ENCODE measurements at regions not wholly inside any gene's neighbourhood (a gene's known extent, or its start where the extent isn't known, plus 50 kb on each side); places are given as distances from the start of the nearest gene placed in this dataset.

DNA sequence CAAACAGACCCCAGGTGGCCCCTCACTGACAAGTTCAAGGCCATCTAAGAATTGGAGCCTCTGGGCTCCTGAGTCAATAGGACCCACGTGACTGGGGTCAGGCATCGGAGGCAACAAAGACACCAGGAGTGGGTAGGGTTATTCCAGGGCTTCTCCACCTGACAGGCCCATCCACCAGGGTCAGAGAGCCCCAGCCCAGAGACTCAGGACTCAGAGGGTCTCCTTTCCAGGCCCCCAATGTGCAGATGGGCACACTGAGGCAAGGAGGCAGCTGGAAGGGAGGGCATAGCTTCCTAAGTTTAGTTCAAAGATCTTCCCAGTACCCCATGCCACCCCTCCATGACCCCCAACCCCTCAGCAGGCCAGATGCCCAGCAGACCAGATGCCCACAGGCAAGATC is 388.6 kb downstream of the MATN1 start:
- Mint-ChIP-seq H3K27ac (no peak overlapping the region), H3K4me1 (no peaks in the 10 kb centered on the region)

DNA sequence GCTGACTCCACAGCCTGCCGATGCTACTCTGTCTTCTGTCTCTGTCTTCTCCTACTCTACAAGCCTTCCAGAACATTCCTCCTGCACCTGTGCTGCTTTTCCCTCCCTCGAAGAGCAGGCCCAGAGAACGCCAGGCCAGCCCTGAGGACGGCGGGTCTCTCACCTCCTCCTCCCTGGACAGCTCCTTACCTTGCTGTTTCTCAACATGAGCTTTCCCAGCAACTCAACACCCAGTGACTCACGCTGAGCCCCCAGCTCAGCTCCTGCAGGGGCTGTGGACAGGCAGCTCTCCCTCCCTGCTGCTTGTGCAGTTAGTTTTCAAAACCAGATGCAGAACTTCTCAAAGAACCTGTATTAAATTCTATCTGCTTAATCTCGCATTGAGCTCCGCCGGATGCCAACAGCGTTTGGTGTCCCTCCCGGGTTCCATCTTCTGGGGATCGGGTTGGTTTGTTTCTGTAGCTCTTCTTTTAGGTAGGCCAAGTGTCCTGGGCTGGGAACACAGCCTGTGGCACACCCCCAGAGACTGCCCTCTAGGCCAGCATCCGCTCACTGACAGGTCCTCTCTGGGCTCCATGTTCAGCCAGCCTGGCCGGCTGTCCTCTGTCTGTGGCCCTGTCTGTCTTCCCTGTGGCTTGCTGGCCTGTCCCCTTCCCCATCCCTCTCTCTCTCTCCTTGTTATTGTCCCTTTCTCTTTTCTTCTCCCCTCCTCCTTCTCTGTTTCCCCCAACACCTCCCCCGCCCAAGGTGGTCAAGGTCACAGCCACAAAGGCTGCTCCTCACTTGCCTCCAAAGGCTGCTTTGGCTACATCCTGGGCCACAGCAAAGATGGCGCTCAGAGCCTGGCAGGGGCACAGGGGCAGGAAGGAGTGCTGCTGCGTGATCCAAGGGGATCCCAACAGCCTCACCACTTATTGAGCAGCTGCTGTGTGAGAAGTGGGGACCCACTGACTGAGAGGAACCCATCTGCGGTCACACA is 391.0 kb downstream of the MATN1 start:
- no peak overlapping the region for H3K4me3 Mint-ChIP-seq
- no peaks in the 10 kb centered on the region for H3K4me1 Mint-ChIP-seq
- H3K9me3 Mint-ChIP-seq: no peaks in the 10 kb centered on the region
- ChIA-PET CTCF (no interaction called here), POLR2A (no interaction called here)
- no peak for DNase-seq
- no peak overlapping the region for H3K27ac Mint-ChIP-seq
- H3K27me3 Mint-ChIP-seq: no peaks in the 10 kb centered on the region
- no peaks in the 10 kb centered on the region for H3K36me3 Mint-ChIP-seq (ENCODE audit: low read depth)

More for the DNA sequence above, 388.6 kb downstream of the MATN1 start:
- POLR2A ChIA-PET: no interaction called here
- CTCF ChIA-PET: no interaction called here
- H3K9me3 Mint-ChIP-seq: no peaks in the 10 kb centered on the region
- no peaks in the 10 kb centered on the region for H3K36me3 Mint-ChIP-seq (ENCODE audit: low read depth)
- DNase-seq: no peak
- H3K4me3 Mint-ChIP-seq: no peak overlapping the region
- H3K27me3 Mint-ChIP-seq: no peaks in the 10 kb centered on the region

DNA sequence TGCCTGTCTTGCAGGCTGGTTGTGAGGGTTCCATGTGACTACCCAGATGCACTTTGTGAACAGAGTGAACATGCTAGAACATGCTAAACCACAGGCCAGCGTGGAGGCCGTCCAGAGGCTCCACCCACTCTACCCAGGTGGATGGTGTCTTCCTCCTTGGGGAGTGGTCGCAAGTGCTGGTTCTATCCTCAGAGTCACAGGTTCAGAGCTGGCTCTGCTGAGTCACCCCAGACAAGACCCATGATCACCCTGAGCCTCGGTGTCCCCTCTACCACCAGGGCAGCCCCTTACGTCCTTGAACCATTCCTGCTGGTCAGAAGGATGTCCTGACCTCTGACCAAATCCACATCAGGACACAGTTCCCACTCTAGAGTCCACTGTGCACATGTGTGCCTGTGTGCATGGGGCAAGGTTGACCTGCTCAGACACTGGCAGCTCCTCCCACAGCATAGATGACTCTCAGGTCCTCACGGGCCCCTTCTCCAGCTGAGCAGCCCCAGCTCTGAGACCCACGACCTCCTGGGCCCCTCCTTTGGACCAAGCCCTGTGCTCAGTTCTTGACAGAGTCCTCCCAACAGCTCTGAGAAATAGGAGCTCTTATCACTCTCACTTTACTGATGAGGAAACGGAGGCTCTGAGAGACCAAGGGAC is 391.8 kb downstream of the MATN1 start:
- Mint-ChIP-seq H3K27ac (no peak overlapping the region), H3K36me3 (ENCODE audit: low read depth) (no peaks in the 10 kb centered on the region), H3K4me3 (no peak overlapping the region), H3K4me1 (no peaks in the 10 kb centered on the region), H3K9me3 (no peaks in the 10 kb centered on the region), H3K27me3 (no peaks in the 10 kb centered on the region)
- DNase-seq: no peak
- CTCF ChIA-PET: no interaction called here
- POLR2A ChIA-PET: no interaction called here

DNA sequence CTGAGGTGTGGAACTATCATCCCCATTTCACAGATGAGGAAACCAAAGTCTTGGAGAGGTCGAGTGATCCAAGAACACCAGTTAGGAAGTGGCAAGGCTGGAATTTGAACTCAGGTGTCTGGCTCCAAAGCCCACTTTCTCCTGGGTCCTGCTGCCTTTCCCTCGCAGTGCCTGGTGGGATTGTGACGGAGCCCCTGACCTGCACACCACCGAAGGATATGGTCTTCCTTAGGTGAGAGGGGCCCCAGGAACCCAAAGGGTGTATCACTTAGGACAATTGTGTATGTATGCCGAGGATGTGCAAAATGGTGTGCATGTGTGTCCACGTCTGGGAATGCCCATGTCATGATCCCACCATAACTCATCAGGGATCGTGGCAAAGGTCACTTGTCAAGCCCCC is 392.7 kb downstream of the MATN1 start:
- POLR2A ChIA-PET: no interaction called here
- H3K4me1 Mint-ChIP-seq: no peaks in the 10 kb centered on the region
- H3K36me3 Mint-ChIP-seq (ENCODE audit: low read depth): no peaks in the 10 kb centered on the region
- CTCF ChIA-PET: no interaction called here
- H3K4me3 Mint-ChIP-seq: no peak overlapping the region
- no peaks in the 10 kb centered on the region for H3K9me3 Mint-ChIP-seq
- DNase-seq: no peak
- no peak overlapping the region for H3K27ac Mint-ChIP-seq
- no peaks in the 10 kb centered on the region for H3K27me3 Mint-ChIP-seq

DNA sequence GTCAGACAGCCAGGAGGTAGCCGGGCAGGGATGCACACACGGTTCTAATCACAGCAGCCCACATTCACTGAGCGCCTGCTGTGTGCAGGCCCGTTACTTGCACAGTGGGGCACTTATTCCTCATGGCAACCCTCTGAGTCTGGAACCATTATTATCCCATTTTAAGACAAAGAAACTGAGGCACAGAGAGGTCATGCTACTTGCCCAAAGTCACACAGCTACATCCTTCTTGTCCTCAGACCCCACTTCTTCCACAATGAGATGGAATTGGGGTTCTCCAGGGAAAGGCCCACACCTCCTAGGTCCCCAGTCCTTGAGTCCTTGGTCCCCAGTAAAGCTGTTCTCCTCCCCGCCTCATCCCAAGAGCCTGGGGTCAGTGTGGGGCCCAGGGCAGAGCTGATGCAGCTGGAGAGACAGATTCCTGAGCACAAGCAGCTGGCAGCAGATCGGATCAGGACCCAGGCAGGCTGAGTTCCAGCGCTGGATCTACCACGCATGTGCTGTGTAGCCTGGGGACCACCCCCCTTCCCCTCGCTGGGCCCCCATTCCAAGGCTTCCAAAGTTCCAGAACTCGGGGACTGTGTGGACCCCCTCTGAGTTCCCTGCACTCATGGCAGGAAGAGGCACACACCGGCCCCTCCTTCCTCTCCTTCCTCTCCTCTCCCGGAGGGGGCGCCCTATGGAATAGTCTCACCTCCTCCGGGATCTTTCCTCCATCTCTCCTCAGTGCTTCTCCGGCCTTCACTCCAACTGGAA is 393.4 kb downstream of the MATN1 start:
- Mint-ChIP-seq H3K27me3 (no peaks in the 10 kb centered on the region), H3K9me3 (no peaks in the 10 kb centered on the region), H3K4me3 (no peak overlapping the region), H3K36me3 (ENCODE audit: low read depth) (no peaks in the 10 kb centered on the region), H3K27ac (no peak overlapping the region), H3K4me1 (no peaks in the 10 kb centered on the region)
- ChIA-PET CTCF (no interaction called here), POLR2A (no interaction called here)
- no peak for DNase-seq

DNA sequence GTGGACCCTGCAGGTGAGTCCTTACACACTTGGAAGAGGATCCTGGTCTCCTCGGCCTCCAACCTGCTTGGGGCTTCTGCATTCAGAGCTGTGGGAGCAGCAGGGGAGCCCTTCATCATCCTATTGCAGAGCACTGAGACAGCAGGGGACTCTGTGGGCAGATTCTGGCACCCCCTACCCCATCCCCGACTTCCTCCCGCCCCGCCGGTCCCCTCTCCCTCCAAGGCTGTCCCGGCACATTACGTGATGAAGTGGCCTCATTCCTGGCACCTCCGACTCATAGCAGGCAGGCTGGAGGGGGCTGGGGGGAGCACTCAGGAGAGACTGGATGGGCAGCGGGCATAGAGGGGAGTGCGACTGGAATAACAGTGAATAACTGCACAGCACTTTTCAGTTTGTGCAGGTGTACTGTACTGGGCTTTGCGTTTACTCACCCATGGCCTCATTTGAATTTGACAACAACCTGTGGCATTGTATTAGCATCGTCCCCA is 394.1 kb downstream of the MATN1 start:
- H3K27ac Mint-ChIP-seq: no peak overlapping the region
- H3K4me3 Mint-ChIP-seq: no peak overlapping the region
- ChIA-PET POLR2A (no interaction called here), CTCF (no interaction called here)
- no peaks in the 10 kb centered on the region for H3K27me3 Mint-ChIP-seq
- DNase-seq: no peak
- no peaks in the 10 kb centered on the region for H3K9me3 Mint-ChIP-seq
- no peaks in the 10 kb centered on the region for H3K36me3 Mint-ChIP-seq (ENCODE audit: low read depth)
- no peaks in the 10 kb centered on the region for H3K4me1 Mint-ChIP-seq

DNA sequence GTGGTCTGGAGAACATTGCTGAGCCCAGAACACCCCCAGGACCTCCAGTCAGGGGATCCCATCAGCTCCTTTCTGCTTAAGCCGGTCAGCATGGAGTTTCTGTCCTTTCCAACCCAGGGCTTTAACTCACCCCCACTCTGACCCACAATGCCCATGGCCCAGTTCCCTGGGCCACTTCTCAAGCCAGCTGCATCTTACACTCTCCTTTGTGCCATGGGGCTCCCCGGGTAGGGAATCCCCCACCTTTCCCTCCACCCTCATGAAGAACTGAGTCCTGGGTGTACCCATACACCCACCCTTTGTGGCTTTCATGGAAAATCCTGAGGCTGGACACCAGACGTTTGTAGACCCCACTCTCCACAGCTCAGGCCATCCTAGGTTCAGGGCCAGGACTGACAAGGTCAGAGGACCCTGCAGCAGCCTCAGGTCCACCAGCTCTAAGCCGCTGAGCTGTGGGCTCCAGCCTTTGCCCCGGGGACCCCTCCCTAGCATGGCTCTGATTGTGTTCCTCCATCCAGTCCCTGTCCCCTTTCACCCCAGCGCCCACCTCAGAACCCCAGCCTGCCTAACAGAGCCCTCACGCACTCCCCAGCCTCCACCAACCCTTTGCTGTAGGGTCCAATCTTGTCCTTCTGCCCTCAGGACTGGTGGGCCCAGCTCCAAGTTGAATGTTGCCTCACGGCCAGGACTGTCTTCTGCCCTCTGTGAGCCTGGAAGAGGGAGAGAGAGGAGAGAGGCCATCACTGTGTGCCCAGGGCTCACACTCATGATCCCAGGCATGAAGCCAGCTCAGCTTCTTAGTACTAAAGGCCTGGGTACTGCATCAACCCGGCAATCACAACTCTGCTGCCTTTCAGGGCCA is 394.8 kb downstream of the MATN1 start:
- CTCF ChIA-PET: no interaction called here

DNA sequence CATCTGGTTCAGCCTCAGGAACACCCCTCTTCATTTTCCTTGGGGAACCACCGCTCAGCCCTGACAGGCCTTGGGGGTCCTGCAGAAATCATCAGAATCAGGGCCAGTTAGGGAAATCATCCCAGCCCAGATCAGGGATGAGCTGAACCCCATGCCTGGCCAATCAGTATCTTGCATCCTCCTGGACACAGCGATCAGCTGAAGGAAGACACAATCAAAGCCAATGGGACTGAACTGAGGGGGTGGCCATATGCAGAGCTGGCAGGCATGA is 395.4 kb downstream of the MATN1 start:
- no peak for DNase-seq
- H3K27ac Mint-ChIP-seq: no peak overlapping the region
- H3K4me3 Mint-ChIP-seq: no peak overlapping the region
- no peaks in the 10 kb centered on the region for H3K9me3 Mint-ChIP-seq
- ChIA-PET POLR2A (no interaction called here), CTCF (no interaction called here)
- no peaks in the 10 kb centered on the region for H3K27me3 Mint-ChIP-seq
- H3K4me1 Mint-ChIP-seq: no peaks in the 10 kb centered on the region
- no peaks in the 10 kb centered on the region for H3K36me3 Mint-ChIP-seq (ENCODE audit: low read depth)

More for the DNA sequence above, 394.8 kb downstream of the MATN1 start:
- Mint-ChIP-seq H3K27me3 (no peaks in the 10 kb centered on the region), H3K9me3 (no peaks in the 10 kb centered on the region), H3K4me3 (no peak overlapping the region), H3K36me3 (ENCODE audit: low read depth) (no peaks in the 10 kb centered on the region), H3K4me1 (no peaks in the 10 kb centered on the region), H3K27ac (no peak overlapping the region)
- POLR2A ChIA-PET: no interaction called here
- DNase-seq: no peak

DNA sequence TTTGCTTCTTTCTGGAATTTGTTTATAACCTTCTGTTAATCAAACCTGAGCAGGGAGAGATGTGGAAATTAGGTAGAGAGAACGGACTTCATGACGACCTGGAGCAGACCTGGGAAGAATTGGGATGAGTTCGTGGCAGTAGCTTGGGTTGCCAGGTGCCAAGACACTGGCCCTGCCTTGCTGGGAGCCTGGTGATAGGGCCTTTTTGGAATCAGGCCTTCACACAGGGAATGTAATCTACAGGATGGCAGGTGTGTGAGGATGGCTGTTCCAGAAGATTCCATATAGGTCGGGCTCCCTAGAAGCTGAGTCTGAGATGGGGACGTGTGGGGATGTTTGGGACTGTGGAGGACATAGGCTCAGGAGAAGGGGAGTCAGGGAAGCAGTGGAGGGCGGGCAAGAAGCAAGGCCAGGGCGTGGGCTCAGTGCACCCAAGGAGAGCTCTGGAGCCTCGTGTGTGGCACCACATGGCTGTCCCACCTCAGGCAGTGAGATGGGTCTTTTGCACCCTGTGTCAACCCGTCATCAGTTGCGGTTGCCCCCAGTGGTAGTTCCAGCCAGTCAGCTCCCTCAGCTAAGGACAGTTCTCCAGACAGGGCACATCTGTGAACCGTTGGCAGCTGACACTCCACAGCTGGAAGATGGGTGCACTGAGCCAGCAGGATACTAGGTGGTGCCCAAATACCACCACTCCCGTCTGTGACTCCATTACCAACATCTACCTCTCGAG is 395.9 kb downstream of the MATN1 start:
- Mint-ChIP-seq H3K9me3 (no peaks in the 10 kb centered on the region), H3K27me3 (no peaks in the 10 kb centered on the region), H3K4me1 (no peaks in the 10 kb centered on the region), H3K36me3 (ENCODE audit: low read depth) (no peaks in the 10 kb centered on the region), H3K4me3 (no peak overlapping the region), H3K27ac (no peak overlapping the region)
- CTCF ChIA-PET: interaction anchor here (0.5 kb wide), 1 partner anchor 153 kb away, joined by 3 read pairs; no protein-coding TSS in a partner anchor
- POLR2A ChIA-PET: no interaction called here
- DNase-seq: no peak

DNA sequence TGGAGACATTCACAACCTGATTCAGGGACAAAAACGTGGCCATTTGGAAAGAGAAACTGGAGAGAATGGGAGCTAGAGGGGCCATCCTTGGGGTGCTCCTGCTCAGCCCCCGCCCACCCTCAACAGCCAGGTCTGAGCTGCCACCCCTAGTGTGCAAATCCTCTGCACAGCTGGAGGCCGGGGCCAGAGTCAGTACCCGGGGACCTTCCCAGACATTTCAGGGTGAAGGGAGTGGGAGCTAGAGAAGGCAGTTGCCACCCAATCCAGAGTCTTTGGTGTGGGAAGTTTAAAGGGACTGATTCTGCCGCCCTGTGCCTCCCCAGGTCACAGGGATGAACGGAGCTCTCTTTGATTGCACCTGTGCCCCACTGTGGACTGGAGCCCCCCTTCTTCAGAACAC is 397.4 kb downstream of the MATN1 start:
- Mint-ChIP-seq H3K36me3 (ENCODE audit: low read depth) (no peaks in the 10 kb centered on the region), H3K27me3 (no peaks in the 10 kb centered on the region), H3K9me3 (no peaks in the 10 kb centered on the region), H3K27ac (no peak overlapping the region), H3K4me3 (no peak overlapping the region), H3K4me1 (no peaks in the 10 kb centered on the region)
- no peak for DNase-seq
- ChIA-PET POLR2A (no interaction called here), CTCF (no interaction called here)

DNA sequence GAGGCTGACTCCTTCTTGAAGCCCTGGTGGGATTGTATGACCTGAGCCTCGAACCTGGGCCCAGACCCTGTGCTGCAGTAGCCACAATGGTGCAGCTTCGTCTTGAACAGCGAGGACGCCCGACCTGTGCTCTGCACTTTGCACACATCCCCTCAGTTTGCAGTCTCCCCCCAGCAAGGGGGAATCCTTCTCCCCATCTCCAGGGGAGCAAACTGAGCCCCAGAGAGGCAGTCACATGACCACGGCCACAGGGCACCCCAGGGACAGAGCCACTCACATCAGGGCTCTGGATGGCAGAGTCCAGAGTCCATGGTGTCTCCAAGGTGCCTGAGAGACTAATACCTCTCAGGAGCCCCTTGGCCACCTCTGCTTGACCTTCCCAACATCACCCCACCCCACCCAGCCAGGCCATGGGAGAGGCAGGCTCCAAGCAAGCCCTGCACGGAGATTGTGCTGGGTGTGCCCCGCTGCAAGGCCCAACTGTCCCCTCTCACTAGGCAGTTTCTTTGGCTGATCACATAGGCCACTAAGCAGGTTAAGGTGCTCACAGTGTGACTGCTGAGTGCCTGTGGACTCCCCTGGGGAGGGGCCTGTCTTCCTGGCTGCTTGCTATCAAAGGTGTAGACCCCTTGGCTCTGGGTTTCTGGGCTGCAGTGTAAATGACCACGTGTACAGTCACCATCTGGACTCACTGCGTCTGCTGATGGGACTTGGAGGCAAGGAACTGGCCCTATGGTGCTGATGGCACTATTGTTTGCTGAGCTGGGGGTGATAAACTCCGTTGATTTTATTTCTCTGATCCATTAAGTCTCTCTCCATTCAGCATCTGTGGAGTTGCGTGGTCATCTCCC is 398.1 kb downstream of the MATN1 start:
- POLR2A ChIA-PET: no interaction called here
- no peak for DNase-seq
- no peaks in the 10 kb centered on the region for H3K36me3 Mint-ChIP-seq (ENCODE audit: low read depth)
- no peak overlapping the region for H3K27ac Mint-ChIP-seq
- H3K4me3 Mint-ChIP-seq: no peak overlapping the region
- no peaks in the 10 kb centered on the region for H3K9me3 Mint-ChIP-seq
- H3K27me3 Mint-ChIP-seq: no peaks in the 10 kb centered on the region
- CTCF ChIA-PET: no interaction called here
- H3K4me1 Mint-ChIP-seq: no peaks in the 10 kb centered on the region
